ENCODE measurements at regions not wholly inside any gene's neighbourhood (a gene's known extent, or its start where the extent isn't known, plus 50 kb on each side); places are given as distances from the start of the nearest gene placed in this dataset.

DNA sequence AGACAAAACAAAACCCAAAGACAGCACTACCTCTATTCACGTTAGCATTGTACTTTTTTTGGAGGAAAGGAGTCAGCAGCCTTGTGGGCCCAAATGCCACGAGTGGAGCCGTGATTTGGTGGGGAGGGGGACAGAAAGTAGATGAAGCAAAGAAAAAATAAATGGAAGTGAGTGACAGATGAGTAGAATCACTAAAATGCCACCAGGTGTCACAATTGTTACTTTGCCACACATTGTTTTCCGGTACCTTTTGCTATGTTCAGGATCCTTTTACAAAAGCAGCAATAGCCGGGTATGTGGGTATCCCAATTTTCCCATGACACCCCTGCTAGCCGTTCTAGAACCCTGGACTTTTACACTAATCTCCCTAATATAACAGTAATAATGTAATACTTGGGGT lies 85.0 kb upstream of the AK4 start:
- CTCF ChIA-PET, result interaction anchor here (0.7 to 6.3 kb wide), 7 partner anchors 10 to 238 kb away, joined by 3 to 118 read pairs (median 3); no protein-coding TSS in a partner anchor
- Mint-ChIP-seq H3K36me3 (ENCODE audit: low read depth) (peaks cover 1% of the 10 kb centered on the region), H3K4me1 (ENCODE audit: low read depth) (peaks cover 67% of the 10 kb centered on the region), H3K4me3 (peak overlapping the region; percentile 5), H3K27me3 (ENCODE audit: low read depth) (no peaks in the 10 kb centered on the region), H3K9me3 (no peaks in the 10 kb centered on the region), H3K27ac (no peak overlapping the region)
- no peak for DNase-seq
- intact Hi-C loops (cut with micrococcal nuclease), result loop anchor here (1.0 to 10.0 kb wide), 8 partner anchors 12 to 1872 kb away; no protein-coding TSS in a partner anchor

DNA sequence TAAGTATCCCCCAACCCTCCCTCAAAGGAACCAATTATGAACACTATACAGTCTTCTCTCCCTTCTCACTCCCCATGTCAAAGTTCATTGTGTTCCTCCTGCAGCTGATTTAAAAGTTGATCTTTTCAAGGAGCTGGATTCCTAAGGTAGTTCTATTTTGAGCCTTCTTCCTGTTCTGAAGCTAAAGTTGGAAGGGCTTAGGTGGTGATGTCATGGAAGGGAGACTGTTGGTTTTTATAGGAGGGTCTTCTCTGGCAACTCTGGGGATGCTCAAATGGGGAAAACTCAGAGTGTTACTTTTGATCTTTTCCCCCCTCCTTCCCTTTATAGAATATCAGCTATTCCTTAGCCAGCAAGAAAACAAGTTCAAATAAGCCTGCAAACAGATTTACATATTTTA lies 83.0 kb upstream of the AK4 start:
- Mint-ChIP-seq H3K9me3 (no peaks in the 10 kb centered on the region), H3K4me3 (peak overlapping the region; percentile 89), H3K27ac (peak overlapping the region; percentile 0), H3K36me3 (ENCODE audit: low read depth) (no peaks in the 10 kb centered on the region), H3K4me1 (ENCODE audit: low read depth) (peaks cover 59% of the 10 kb centered on the region), H3K27me3 (ENCODE audit: low read depth) (no peaks in the 10 kb centered on the region)
- intact Hi-C loops (cut with micrococcal nuclease), result loop anchor here (5.0 to 10.0 kb wide), 10 partner anchors 187 to 1870 kb away; partner anchors contain the start of gene CACHD1
- CTCF ChIA-PET, result interaction anchor here (0.7 to 6.3 kb wide), 8 partner anchors 8 to 623 kb away, joined by 3 to 118 read pairs (median 6); no protein-coding TSS in a partner anchor
- DNase-seq, result no peak

DNA sequence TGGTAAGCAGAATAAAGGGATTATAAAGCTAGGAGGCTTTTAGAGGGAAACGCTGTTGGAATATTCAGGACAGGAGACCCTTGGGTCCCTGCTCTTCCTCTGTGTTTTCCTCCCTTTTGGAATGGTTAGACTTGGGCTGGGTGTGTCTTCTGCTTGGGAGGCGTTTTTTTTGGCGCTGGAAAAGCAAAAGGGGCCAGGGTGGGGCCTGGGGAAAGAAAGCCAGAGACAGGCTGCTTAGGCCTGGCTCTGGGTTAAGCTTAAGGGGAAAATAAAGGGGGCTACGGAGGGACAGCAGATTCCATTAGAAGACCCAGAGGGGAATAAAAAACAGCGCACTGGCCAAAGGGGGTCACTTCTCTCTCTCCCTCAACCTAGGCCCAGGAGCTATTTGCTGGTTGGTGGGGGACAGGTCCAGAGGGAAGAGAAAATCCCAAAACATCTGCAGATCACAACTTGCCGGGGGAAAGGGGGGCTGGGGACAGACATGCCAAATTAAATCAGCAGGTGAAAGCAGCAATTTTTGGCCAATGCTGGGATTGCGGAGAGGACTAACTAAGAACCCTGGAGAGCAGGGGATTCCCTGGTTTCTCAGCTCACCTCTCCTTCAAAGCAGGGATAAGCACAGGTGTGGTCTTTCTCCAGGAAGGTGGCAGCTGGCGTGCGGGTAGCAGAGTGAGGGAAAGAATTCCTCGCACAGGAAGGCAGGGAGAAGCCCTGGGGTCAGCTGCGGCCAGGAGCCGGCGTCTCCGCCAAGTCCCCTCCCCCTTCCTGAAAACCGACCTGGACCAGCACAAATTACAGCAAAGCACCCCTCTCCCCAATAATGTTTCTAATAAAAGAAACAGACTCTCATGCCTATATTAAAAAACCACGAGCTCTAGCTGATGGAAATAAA lies 82.2 kb upstream of the AK4 start:
- CTCF ChIA-PET, result interaction anchor here (0.6 to 6.3 kb wide), 7 partner anchors 8 to 64 kb away, joined by 3 to 118 read pairs (median 4); no protein-coding TSS in a partner anchor
- peaks cover 61% of the 10 kb centered on the region for H3K4me1 Mint-ChIP-seq (ENCODE audit: low read depth)
- no peaks in the 10 kb centered on the region for H3K27me3 Mint-ChIP-seq (ENCODE audit: low read depth)
- no peak for DNase-seq
- peak overlapping the region; percentile 77 for H3K27ac Mint-ChIP-seq
- no peaks in the 10 kb centered on the region for H3K36me3 Mint-ChIP-seq (ENCODE audit: low read depth)
- intact Hi-C loops (cut with micrococcal nuclease), result loop anchor here (1.0 to 10.0 kb wide), 10 partner anchors 83 to 1869 kb away; partner anchors contain the start of genes AK4 and CACHD1
- H3K4me3 Mint-ChIP-seq, result peak overlapping the region; percentile 89
- H3K9me3 Mint-ChIP-seq, result no peaks in the 10 kb centered on the region

GRCh38 chr1:65066419-65066765 lies 81.6 kb upstream of the AK4 start:
- Mint-ChIP-seq H3K4me3 (peak overlapping the region; percentile 89), H3K27me3 (ENCODE audit: low read depth) (no peaks in the 10 kb centered on the region), H3K4me1 (ENCODE audit: low read depth) (peaks cover 60% of the 10 kb centered on the region), H3K27ac (peak overlapping the region; percentile 77), H3K36me3 (ENCODE audit: low read depth) (no peaks in the 10 kb centered on the region), H3K9me3 (no peaks in the 10 kb centered on the region)
- CTCF ChIA-PET, result interaction anchor here (1.5 to 6.3 kb wide), 3 partner anchors 7 to 25 kb away, joined by 3 to 118 read pairs (median 8); no protein-coding TSS in a partner anchor
- intact Hi-C loops (cut with micrococcal nuclease), result loop anchor here (1.0 to 10.0 kb wide), 10 partner anchors 82 to 1868 kb away; partner anchors contain the start of genes AK4 and CACHD1
- no peak for DNase-seq

DNA sequence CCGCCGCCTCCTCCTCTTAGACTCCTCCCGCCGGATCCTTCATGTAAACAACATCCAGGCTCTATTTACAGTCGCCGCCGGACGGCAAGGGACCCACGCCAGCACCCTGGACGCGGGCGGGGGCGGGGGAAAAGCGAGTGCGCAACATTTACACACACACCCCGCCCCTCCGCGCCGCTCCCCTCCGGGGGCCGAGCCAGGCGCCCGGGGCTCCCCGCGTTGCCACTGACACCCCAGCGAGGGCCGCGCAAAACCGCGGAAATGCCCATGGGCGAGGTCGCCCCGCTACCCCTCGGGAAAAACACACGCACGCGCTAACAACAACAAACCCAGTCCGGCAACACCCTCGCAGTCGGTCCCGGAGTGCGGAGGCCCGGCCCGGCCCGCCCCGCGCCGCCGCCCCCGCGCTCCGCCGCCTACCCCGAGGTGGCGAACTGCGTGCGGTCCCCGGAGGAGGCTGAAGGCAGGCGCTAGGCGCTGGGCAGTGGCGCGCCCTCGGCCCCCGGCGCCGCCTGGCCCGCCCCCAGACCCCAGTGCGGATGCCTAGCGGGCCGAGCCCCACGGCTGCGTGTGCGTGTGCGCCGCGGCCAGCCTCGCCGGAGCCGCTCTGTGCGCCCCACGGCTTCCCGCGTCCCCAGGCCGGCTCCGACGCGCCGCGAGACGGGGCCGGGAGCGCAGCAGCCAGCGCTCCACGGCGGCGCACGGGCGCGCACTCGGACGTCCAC lies 81.1 kb upstream of the AK4 start:
- Mint-ChIP-seq H3K4me3 (peak overlapping the region; percentile 89), H3K27me3 (ENCODE audit: low read depth) (no peaks in the 10 kb centered on the region), H3K4me1 (ENCODE audit: low read depth) (peaks cover 58% of the 10 kb centered on the region), H3K27ac (peak overlapping the region; percentile 77), H3K9me3 (no peaks in the 10 kb centered on the region), H3K36me3 (ENCODE audit: low read depth) (no peaks in the 10 kb centered on the region)
- CTCF ChIA-PET, result interaction anchor here (2.0 to 6.3 kb wide), 2 partner anchors 7 to 26 kb away, joined by 8 to 118 read pairs; no protein-coding TSS in a partner anchor
- intact Hi-C loops (cut with micrococcal nuclease), result loop anchor here (1.0 to 10.0 kb wide), 12 partner anchors 8 to 1868 kb away; partner anchors contain the start of genes AK4, CACHD1 and JAK1
- peak; percentile 67 for DNase-seq

DNA sequence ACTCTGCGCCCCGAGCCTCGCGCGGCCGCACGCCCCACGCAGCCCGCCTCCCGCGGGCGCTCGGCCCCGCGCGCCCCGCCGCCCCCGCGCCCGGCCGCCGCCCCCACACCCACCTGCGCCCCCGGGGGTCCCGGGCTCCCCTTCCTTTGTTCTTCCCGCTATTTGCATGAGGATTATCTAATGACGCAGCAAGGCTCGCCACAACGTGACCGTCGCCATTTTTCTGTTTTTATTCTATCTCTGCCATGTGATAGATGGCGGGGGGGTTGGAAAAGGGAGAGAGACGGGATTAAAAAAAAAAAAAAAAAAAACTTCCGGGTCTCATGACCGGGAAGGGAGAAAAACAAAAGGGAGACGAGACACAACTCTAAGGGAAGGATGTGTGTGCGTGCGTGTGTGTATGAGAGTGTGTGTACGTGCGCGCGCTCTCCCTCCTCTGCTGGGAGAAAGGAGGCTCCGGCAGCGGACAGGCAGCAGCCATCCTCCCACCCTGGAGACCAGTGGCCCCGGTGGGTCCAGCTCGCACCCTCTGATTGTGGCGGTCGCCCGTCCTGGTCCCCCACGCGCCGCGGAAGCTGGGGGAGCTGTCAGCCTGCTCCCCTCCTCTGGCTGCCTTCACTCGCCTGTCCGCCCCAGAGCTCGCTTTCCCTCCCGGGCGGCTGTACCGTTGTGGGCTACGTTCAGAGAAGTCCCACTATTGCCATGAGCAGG lies 80.4 kb upstream of the AK4 start:
- Mint-ChIP-seq H3K9me3 (no peaks in the 10 kb centered on the region), H3K27me3 (ENCODE audit: low read depth) (no peaks in the 10 kb centered on the region), H3K4me1 (ENCODE audit: low read depth) (peaks cover 51% of the 10 kb centered on the region), H3K4me3 (peak overlapping the region; percentile 87), H3K27ac (peak overlapping the region; percentile 95), H3K36me3 (ENCODE audit: low read depth) (no peaks in the 10 kb centered on the region)
- DNase-seq, result peak; percentile 71
- intact Hi-C loops (cut with micrococcal nuclease), result loop anchor here (1.0 to 10.0 kb wide), 15 partner anchors 8 to 1867 kb away; partner anchors contain the start of genes CACHD1, JAK1, LEPR and LEPROT
- CTCF ChIA-PET, result no interaction called here

DNA sequence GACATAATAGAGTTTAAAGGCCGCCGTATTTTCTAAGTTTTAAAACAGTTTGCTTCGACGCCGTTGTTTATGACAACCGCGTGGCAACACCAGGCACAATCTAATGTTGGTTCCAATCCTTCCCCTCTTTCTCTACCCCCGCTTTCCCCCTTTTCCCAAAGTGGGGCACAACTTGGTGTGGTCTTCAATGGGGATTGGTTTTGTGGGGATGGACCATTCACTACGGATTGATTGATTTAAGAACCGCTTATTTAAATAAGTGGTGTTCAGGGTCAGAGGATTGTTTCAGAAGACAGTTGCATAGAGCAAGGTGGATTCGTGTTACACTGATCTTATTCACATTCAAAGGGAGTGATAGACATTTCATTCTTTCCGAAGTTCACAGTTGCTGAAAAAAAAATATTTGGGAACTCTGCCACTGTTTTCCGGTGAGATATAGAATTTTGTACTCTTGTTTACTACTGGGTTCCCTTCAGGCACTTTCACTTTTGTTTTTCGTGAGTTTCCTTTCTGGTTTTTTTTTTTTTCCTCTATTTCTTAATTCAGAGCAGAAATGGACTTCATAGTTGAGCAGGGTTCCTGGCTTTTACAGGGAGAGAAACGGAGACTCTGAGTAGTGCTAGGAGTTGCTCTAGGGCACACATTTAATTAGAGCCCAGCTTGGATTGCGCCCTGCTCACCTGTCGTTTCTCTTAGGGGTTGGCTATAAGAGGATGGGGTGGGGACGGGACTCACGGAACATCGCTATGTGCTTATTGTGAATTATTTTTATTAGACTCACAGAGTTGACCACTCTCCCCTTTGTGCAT lies 79.6 kb upstream of the AK4 start:
- CTCF ChIA-PET, result interaction anchor here (0.7 kb wide), 1 partner anchor 8 kb away, joined by 3 read pairs; no protein-coding TSS in a partner anchor
- H3K27ac Mint-ChIP-seq, result peak overlapping the region; percentile 95
- no peaks in the 10 kb centered on the region for H3K9me3 Mint-ChIP-seq
- intact Hi-C loops (cut with micrococcal nuclease), result loop anchor here (1.0 to 10.0 kb wide), 13 partner anchors 66 to 1866 kb away; partner anchors contain the start of genes CACHD1, LEPR and LEPROT
- H3K4me1 Mint-ChIP-seq (ENCODE audit: low read depth), result peaks cover 47% of the 10 kb centered on the region
- DNase-seq, result peak; percentile 31
- H3K36me3 Mint-ChIP-seq (ENCODE audit: low read depth), result no peaks in the 10 kb centered on the region
- H3K4me3 Mint-ChIP-seq, result peak overlapping the region; percentile 87
- no peaks in the 10 kb centered on the region for H3K27me3 Mint-ChIP-seq (ENCODE audit: low read depth)

DNA sequence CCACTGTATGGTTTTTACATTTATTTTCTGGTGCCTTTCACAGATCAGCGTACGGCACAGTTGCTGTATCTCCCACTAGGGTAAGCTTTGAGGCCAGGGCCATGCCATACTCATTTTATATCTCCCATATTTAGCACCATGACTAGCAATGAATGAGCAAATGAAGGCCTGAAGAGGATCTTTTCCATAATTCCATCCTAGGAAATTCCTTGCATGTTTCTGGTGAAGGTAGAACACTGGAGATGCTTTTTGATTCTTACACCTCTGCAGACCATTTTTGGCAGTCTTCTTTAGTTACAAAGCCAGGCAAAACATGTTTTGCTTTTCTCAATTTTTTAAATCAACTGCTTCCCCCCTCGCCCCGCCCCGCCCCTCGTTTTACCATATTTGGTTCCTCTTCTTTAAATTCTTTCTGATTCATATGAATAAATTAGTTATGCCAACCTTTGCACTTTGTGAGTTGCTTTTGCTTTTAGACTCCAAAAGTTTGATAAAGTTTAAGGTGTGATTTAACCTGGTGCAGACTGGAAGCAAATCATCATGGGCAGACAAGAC lies 78.9 kb upstream of the AK4 start:
- Mint-ChIP-seq H3K9me3 (no peaks in the 10 kb centered on the region), H3K4me1 (ENCODE audit: low read depth) (peaks cover 45% of the 10 kb centered on the region), H3K36me3 (ENCODE audit: low read depth) (no peaks in the 10 kb centered on the region), H3K27me3 (ENCODE audit: low read depth) (no peaks in the 10 kb centered on the region), H3K27ac (peak overlapping the region; percentile 95), H3K4me3 (peak overlapping the region; percentile 87)
- DNase-seq, result peak; percentile 78
- intact Hi-C loops (cut with micrococcal nuclease), result loop anchor here (5.0 to 10.0 kb wide), 9 partner anchors 562 to 1866 kb away; partner anchors contain the start of gene CACHD1
- CTCF ChIA-PET, result interaction anchor here (0.7 kb wide), 1 partner anchor 9 kb away, joined by 3 read pairs; no protein-coding TSS in a partner anchor

DNA sequence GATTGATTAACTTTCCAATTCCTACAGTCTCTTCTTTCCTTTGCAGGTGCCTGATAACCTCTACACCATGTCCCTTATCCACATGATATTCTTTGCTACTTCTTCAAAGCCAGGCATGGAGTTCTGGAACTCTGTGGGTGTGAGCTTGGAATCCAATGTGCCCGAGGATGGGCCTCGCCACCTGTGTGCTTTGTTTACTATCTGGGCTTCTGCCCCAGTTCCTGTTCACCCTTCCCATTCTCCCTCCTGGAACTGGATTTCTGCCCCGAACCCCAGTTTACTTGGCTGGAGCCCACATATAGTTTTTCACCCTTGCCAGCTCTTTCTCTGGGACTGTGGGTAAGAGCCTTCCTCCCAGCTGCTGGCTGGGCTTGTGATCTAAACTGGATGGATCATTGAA lies 75.2 kb upstream of the AK4 start:
- Mint-ChIP-seq H3K27ac (no peak overlapping the region), H3K27me3 (ENCODE audit: low read depth) (no peaks in the 10 kb centered on the region), H3K4me3 (no peak overlapping the region), H3K9me3 (no peaks in the 10 kb centered on the region), H3K36me3 (ENCODE audit: low read depth) (no peaks in the 10 kb centered on the region), H3K4me1 (ENCODE audit: low read depth) (peaks cover 33% of the 10 kb centered on the region)
- intact Hi-C loops (cut with micrococcal nuclease), result no loop called here
- CTCF ChIA-PET, result interaction anchor here (0.5 to 7.2 kb wide), 4 partner anchors 9 to 245 kb away, joined by 3 to 118 read pairs (median 4); no protein-coding TSS in a partner anchor
- no peak for DNase-seq

GRCh38 chr1:65075123-65075976 lies 72.7 kb upstream of the AK4 start:
- Mint-ChIP-seq H3K4me3 (no peak overlapping the region), H3K9me3 (no peaks in the 10 kb centered on the region), H3K36me3 (ENCODE audit: low read depth) (no peaks in the 10 kb centered on the region), H3K27me3 (ENCODE audit: low read depth) (no peaks in the 10 kb centered on the region), H3K4me1 (ENCODE audit: low read depth) (peaks cover 20% of the 10 kb centered on the region), H3K27ac (no peak overlapping the region)
- CTCF ChIA-PET, result interaction anchor here (0.8 to 7.2 kb wide), 35 partner anchors 9 to 616 kb away, joined by 3 to 118 read pairs (median 4); partner anchors contain the start of gene AK4
- intact Hi-C loops (cut with micrococcal nuclease), result loop anchor here (1.0 to 5.0 kb wide), 9 partner anchors 8 to 808 kb away; no protein-coding TSS in a partner anchor
- DNase-seq, result peak; percentile 84
